Epidermal melanocyte (primary cell): ENCODE measurements at regions not wholly inside any gene's neighbourhood (a gene's known extent, or its start where the extent isn't known, plus 50 kb on each side); places are given as distances from the start of the nearest gene placed in this dataset.
"Not testable (repeated sequence)": the region's sequence is repeated elsewhere in the genome, so short reads cannot be mapped to it uniquely, and the experiment has no call there.

Source experiments
- DNase-seq: peaks from one replicate; pipeline ENCODE4 v3.0.0; 2011; ENCODE audit warnings: low spot score; ENCODE audit not compliant: insufficient read length

DNA sequence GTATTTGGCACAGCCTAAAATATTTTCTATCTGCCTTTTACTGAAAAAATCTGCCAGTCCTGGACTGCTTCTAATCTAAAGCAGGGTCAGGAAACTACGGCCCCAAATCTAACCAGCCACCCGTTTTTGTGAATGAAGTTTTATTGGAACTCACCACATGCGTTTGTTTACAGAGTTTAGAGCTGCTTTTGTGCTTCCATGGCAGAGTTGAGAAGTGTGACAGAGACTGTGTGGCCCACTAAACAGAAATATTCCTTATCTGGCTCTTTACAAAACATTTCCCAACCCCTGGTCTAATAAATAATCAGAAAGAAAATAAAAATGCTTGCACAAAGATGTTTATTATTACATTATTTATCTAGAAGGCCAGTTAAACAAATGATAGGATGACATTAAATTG, 110.2 kb downstream of the COPRS start:
- no peak for DNase-seq

DNA sequence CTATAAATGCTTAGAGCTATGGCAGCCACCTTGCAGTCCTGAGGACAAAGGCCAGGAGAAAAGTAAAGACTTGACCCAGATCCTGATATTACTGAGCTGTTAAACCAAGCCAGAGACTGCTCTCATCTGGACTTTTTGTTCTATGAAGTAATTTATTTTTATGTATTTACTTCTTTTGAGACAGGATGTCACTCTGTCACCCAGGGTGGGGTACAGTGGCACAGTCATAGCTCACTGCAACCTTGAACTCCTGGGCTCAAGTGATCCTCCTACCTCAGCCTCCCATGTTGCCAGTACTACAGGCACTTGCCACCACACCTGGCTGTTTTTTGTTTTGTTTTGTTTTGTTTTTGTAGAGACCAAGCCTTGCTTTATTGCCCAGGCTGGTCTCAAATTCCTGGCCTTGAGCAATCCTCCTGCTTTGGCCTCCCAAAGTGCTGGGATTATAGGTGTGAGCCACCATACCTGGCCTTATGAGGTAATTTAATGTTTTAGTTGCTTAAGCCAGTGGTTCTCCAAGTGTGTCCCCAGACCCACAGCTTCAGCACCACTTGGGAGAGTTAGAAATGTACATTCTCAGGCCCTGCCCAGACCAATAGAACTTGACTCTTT, 112.1 kb downstream of the COPRS start:
- DNase-seq, result no peak

DNA sequence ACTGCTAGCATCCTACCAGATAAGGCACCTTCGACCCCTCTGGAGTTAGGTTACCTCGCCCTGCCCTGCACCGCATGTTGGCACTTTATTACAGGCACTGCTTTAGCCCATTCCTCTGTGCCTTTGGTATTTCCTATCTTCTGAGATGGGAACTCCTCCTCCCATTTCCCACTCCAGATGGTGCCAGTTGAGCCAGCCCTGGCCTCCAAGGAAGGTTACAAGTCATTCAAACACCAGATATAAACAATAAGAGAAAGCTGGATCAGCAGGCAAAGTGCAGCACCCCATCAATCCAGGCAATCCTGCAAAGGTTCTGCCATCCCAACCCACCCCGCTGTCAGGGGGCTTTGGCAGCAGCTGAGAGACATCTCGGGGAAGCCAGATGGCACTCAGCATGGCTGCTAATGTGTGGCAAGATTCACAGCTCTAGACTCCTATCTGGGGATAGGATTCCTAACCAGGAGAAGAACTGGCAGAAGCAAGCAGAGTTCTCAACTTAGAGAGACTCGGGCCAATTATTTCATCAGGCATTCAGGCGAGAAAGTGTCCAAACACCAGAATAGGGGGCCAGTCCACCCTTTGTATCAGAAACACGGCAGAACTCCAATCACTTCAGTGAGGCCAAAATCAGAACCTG, 113.0 kb downstream of the COPRS start:
- DNase-seq, result no peak

DNA sequence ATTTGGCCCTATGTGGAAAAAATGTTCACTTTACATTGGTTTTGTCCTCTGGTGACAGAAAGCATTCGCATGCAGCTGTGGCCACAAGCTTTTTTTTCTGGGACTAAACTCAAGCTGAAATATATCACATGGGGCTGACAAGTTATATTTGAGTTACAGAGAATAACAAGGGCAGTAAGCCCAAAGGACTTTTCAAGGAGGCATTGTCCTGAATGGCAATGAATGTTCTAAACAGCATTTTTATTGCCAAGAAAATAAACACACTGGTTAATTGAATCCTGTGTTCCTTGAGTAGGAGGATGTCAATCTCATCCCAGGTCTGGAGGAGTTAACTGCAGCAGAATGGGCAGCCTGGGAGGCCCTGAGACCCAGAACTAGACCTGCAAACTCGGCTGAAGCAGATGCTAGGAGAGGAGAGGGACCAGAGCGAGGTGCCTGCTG, 114.5 kb downstream of the COPRS start:
- DNase-seq, result no peak

DNA sequence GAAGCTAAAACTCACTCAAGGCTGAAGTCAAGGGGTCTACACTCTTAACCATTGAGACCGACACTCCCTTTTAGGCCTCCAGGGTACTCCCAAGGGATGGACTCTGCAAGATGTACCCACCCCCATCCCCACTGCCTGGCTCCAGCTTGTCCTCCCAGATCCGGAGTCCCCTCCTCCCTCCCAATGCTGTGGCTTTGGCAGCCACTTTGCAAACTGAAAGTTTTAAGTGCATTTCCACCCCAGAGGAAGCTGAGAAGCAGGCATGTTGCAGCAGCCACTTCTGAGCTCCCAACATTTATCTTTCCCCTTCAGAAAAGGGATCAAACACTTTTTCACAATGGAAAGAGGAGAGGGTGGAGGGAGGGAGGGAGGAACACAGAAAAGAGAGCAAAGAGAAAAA, 115.2 kb downstream of the COPRS start:
- DNase-seq, result no peak

DNA sequence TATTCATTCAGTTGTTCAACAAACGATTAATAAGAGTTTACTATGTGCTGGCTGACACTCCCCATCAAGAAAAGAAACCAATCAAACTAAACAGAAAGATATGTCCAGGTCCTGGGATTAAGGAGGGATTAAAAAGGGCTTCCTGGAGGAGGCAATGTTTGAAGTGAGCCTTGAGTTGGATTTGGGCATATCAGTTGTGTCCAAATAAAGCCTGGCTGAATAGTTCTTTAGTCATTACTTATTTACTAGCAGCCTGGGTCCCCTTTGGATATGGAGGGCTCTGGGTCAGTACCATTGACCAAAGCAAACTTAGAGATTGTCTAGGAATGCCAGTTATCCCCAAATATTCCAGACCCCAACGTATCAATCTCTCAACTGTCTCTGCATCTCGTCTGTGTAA, 117.7 kb downstream of the COPRS start:
- DNase-seq, result no peak

DNA sequence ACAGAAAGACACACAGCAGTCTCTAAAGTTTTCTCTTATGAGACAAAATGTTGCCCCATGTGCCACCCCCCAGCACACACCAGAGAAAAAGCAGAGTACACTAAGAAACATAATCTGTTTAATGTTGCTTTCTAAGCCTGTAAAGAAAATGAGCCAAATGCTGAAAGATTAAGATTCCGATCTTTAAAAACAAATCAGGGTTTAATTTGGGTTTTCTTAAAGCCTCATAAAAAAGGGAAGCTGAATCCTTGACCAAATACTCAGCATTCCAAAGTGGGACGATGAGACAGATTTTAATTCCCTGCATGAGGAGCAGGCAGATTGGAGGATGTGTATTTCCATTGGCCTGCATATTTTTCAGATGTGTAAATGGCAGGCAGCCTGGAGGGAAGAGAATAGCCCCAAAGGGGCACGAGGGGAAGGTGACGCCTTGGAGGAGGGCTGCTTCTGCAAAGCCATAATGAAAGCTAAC, 118.4 kb downstream of the COPRS start:
- peak; percentile 70 for DNase-seq

DNA sequence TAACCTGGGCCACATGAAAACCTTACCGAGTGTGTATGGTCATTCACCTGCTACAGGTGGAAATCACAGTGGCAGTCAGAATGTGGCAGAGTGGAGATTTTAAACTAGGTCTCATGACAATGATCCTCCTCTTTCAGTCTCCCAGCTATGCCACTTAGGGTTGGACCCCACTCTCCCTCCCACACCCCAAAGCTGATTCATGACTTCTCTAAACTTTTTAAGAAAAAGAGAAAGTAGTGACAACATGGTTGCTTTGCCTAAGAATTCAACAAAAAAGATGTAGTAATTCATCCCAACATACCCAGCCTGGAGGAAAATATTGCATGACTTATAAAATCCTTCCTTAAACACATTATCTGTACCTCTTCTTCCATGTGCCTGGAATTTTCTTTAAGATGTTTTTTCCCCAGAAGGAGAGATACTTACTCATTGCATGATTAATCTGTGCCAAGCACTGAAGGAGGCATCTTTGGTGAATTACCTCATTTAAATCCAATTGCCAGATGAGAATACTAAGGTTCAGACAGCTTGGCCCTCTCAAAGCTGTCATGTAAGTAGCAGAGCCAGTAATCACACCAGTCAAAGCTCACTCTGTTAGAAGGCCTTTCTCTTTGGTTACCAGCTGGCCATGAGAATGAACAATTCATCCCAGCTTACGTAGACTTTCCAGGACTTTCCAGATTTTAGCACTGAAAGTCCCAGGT, 119.9 kb downstream of the COPRS start:
- no peak for DNase-seq

DNA sequence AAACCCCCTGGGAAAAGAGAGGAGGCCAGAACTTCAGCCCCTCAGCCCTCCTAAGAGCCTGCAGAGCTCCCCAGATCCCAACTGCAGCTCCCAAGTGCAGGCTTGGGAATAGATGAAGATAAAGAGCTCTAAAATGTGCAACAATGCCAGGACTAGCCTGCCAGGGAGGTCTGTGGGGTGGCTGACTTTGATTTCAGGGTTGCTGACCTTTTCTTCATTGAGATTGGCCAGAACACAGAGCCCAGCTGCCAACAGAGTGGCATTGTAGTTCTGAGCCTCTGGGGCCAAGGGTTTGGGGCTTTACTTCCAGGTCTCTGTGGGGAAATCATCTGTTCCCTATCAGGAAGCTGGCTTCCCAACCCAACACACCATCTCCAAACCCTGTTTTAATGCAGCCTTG, 120.6 kb downstream of the COPRS start:
- DNase-seq, result no peak

DNA sequence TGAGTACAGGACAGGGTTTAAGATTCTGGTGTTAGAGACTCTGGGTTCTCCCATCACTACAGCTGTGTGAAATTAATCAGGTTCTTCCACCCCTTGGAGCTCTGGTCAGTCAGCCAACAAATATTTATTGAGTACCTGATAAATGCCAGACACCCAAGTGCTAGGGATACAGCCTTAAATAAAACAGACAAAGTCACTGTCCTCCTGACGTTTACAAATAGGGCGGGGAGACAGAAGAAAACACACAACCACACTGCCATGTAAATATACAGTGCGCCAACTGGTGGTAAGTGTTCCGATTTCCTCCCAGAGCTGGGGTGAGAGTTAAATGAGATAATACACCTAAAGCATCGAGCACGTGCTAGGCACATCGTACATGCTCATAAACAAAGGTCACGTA, 121.0 kb downstream of the COPRS start:
- DNase-seq, result no peak

DNA sequence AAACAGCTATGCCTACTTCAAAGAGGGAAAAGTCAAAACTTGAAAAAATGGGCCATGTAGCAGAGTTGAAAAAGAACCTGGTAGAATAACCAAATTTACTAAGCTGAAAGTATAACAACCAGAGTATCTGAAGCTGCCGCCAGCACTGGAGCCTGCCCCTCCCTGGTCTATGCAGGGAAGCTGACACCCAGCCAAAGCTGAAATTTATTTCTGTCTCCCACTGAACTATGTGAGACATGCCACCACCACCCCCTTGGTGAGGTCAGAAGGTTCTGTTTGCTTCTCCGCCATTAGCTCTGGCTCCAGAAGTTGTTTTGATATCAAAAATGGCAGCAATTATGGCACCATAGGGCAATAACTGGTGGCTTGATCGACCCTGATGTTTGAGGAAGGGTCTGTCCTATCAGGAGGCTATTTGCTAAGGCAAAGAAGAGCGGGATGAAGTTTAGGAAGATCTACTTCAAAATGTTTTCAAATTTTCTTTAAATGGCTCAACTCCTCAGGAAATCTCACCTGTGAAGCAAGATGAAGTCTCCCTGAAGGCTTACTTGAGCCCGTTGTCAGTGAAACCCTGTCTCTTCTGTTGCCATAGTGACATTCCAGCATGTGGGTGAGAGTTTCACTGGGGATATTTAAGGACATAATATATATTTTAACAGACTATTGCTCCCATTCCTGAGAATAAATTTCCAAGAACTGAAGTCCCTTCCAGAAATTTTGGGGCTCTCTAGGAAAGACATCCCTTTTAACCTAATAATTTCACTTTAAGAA, 122.0 kb downstream of the COPRS start:
- DNase-seq, result no peak

DNA sequence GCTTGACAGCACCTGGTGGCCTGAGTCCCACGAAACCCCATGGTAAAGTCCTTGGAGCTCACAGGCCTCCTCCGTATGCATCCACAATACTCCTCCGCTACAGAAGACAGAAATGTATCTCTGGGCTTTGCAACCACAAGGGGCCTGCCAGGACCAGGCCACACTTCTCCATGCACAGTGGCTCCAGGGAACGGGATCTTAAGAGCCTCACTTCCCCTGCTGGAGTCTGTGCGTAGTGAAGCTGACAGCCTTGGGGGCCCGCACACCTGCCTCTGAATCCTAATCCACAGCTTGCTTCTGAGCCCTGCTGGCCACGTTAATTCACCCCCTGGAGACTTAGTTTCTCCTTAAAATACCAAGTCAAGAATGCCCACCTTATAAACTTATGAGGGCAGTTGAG, 125.7 kb downstream of the COPRS start:
- DNase-seq, result no peak

DNA sequence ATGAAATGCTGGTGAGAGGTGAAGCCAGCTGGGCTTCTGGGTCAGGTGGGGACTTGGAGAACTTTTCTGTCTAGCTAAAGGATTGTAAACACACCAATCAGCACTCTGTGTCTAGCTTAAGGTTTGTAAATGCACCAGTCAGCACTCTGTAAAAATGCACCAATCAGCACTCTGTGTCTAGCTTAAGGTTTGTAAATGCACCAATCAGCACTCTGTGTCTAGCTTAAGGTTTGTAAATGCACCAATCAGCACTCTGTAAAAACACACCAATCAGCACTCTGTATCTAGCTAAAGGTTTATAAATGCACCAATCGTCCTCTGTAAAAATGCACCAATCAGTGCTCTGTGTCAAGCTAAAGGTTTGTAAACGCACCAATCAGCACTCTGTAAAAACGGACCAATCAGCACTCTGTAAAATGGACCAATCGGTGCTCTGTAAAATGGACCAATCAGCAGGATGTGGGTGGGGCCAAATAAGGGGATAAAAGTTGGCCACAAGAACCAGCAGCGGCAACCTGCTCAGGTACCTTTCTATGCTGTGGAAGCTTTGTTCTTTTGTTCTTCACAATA, 127.4 kb downstream of the COPRS start:
- DNase-seq, result not testable (repeated sequence)

DNA sequence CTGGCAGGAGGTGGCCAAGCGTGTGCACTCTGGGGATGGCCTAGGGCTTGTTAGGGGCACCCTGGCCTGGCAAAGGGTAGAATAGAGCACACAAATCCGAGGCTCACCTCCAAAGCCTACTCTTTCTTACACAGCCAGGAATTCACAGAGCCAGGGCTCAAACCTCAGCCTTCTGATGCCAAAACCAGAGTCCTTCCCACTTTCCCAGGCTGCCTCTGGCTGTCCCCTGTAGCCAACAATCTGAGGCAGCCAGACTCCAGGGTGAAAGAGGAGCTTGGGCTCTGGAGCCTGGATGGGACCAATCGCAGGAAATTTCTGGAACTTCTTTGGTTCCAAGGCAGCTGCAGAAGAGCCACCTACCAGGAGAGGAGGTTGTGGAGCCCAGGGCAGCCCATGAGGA, 127.9 kb downstream of the COPRS start:
- no peak for DNase-seq

DNA sequence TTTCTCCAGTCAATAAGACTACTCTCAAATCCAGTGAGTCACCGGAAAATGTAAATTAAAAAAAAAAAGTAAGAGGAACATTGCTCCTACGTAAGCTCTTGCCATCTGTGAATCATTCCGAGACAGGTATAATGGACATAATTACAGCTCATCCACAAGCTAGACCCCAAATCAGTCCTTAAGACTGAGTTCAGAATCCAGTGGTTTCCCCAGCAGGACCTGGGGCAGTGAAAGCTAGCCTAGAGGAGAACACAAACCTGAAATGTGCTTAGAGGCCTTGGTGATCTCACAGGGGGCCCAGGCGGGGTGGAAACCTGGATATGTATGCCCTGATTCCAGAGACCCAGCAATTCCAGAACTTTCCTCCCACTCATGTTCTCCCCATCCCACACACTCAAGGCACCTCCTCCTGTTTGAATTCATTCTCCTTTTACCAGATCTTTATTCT, 132.0 kb downstream of the COPRS start:
- DNase-seq, result no peak

DNA sequence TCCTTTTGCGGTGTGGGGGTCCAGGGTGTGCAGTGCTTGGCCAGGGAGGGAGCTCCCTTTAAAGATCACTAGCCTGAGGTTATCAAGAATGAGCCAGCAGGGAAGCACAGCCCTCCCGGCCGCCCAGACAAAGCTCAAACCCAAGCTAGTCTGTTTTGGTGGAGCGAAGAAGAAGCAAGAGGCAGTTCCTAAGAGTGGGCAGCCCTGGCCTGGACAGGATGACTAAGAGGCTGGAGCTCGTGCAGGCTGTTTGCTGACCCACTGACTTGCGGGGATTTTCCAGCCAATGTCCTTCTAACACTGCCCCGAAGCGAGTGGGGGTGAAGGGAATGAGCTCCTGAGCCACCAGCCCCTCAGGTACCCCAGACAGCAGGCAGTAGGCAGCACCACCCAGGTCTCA, 134.4 kb downstream of the COPRS start:
- no peak for DNase-seq

DNA sequence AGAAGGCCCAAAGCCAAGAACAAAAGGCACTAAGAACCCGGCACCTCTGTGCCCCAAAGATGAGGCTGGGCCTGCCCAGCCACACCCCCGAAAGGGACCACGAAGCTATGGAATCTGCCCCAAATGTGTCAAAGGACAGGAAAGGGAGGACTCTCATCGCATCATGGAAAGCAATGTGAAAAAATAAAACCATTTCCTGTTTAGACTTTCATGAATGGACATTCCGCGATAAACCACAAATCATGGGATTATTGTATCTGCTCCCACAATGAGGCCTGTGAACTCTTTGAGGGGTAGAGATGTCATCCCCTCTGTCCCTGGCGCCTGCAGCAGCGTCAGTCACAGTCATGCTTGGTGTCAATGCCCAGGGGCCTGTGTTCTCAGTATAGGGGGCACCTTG, 135.0 kb downstream of the COPRS start:
- peak; percentile 92 for DNase-seq

DNA sequence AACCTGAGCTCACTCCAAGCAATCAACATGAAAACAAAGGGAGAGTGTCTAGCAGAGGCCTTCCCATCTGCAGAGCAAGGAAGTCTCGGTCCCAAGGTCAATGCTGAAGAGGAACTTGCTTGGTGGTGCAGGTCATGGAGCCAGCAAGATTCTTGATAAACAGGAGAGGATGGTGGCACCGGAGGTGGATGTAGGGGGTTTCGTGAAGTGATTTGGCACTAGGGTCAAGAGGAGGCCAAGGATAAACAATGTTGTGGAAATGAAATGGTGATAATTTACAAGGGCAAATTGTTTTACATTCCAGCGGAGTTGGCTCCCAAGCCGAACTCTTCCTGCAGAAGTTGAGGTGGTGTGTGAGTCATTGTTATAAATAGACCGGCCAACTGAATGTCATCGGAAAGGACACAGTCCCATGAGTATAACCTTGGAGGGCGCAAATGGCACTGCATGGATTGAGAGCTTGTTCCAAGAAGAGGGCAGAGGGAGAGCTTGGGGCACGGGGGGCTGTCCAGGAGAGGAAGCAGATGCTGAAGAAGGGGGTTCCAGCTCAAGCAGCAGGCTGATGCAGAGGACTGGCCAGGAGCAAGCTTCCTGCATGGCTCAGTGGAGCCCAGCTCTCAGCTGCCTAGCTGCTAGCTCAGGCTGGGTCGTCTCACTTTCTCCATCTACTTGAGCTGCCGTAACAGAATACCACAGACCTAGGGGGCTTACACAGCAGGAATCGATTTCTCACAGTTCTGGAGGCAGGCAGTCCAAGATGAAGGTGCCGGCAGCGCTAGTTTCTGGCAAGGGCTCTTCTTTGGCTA, 136.6 kb downstream of the COPRS start:
- DNase-seq, result no peak

DNA sequence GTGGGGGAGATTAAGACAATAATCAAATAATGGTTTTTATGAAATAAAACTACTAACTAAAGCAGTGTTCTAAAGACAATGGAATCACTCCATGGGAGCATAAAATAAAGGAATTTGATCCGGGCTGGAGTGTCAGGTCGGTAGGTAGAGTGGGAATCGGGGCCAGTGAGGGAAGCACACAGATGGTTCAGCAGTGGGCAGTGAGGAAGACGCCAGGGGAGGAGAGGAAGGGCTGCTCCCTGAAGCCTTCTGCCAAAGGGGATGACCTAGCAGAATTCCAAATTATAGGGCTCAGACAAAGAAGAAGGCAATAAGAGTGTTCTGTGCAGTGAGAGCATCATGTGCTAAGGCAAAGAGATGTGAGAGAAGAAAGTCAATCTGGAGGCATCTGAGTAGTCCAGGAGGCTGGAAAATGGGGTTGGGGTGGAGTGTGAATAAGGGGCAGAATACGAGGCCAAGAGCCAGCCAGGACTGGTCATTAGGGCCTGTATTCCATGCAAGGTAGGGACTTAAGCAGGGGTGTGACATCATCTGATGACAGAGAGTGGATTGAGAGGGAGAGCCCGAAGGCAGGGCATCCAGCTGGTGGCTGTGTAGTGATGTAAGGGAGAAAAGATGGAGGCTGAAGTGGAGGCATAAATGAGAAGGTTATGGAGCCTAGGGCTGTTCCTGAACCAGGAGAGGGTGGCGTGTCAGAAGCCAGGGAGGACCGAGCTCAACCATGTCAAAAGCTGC, 137.6 kb downstream of the COPRS start:
- DNase-seq, result no peak

DNA sequence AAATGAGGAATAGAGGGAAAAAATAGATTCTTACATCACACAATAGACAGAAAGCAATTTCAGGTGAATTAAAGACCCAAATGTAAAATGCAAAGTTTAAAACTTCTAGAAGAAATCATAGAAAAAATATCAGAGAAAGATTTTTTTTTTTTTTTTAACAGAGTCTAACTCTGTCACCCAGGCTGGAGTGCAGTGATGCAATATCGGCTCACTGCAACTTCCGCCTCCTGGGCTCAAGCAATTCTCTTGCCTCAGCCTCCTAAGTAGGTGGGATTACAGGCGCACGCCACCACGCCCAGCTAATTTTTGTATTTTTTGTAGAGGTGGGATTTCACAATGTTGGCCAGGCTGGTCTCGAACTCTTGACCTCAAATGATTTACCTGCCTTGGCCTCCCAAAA, 141.8 kb downstream of the COPRS start:
- DNase-seq, result not testable (repeated sequence)
